ENCODE measurements at regions not wholly inside any gene's neighbourhood (a gene's known extent, or its start where the extent isn't known, plus 50 kb on each side); places are given as distances from the start of the nearest gene placed in this dataset.

DNA sequence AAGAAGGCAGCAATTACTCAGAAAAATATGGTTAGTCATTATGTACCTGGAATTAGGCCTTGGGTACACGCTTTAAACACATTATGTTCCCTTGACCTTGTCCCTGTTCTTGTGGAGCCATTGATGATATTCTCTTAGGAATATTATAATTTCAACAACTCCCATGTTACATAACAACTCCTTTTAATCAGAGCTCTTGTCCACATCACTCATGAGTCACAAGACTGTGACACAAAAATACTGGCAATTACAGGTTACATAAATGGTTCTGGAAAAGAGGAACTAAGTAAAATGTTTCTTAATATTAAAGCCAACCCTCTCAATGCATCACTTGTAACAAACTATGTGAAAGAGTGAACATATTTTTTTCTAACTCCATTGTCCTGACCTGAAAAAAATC is 143.8 kb upstream of the PCLO start:
- H3K36me3 ChIP-seq (ENCODE audit: insufficient read depth, low read length), result no peaks in the 10 kb centered on the region
- no peak overlapping the region for H3K4me3 ChIP-seq (ENCODE audit: low read length in 2 of 2)
- no peaks in the 10 kb centered on the region for H3K4me1 ChIP-seq (ENCODE audit: insufficient read depth, low read length)
- peaks cover 0 to 12% (median 8%) of the 10 kb centered on the region in 8 donors for H3K9me3 Mint-ChIP-seq
- no peaks in the 10 kb centered on the region for H3K4me1 Mint-ChIP-seq
- no peak for DNase-seq
- CTCF ChIA-PET (ENCODE audit: partially characterized antibody), result no interaction called here
- no peaks in the 10 kb centered on the region for H3K36me3 Mint-ChIP-seq
- H3K9me3 ChIP-seq (ENCODE audit: control insufficient read depth in 1 of 2, low read length in 2 of 2), result no peaks in the 10 kb centered on the region
- H3K27me3 Mint-ChIP-seq, result no peaks in the 10 kb centered on the region
- no peak overlapping the region for H3K27ac ChIP-seq (ENCODE audit: low read depth, low read length)
- no peaks in the 10 kb centered on the region for H3K27me3 ChIP-seq (ENCODE audit: insufficient read depth, low read length)
- POLR2A ChIA-PET (ENCODE audit: partially characterized antibody), result no interaction called here
- intact Hi-C loops (cut with micrococcal nuclease), result no loop called here
- H3K27ac Mint-ChIP-seq, result no peak overlapping the region
- H3K4me3 Mint-ChIP-seq, result no peak overlapping the region

DNA sequence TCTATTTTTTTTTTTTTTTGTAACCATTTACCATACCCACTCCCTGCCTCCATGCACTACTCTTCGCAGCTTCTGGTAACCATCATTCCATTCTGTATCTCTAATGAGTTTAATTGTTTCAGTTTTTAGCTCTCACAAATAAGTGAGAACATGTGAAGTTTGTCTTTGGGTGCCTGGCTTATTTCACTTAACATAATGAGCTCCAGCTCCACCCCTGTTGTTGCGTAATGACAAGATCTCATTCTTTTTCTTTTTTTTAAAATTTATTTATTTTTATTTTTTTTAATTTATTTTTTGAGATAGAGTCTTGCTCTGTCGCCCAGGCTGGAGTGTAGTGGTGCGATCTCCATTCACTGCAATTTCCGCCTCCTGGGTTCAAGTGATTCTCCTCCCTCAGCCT is 142.3 kb upstream of the PCLO start:
- Histone ChIP-seq H3K4me3 (ENCODE audit: low read length in 2 of 2) (no peak overlapping the region), H3K36me3 (ENCODE audit: insufficient read depth, low read length) (no peaks in the 10 kb centered on the region), H3K27ac (ENCODE audit: low read depth, low read length) (no peak overlapping the region), H3K27me3 (ENCODE audit: insufficient read depth, low read length) (no peaks in the 10 kb centered on the region), H3K4me1 (ENCODE audit: insufficient read depth, low read length) (no peaks in the 10 kb centered on the region), H3K9me3 (ENCODE audit: control insufficient read depth in 1 of 2, low read length in 2 of 2) (no peaks in the 10 kb centered on the region)
- DNase-seq, result no peak
- POLR2A ChIA-PET (ENCODE audit: partially characterized antibody), result no interaction called here
- Mint-ChIP-seq H3K4me1 (no peaks in the 10 kb centered on the region), H3K36me3 (no peaks in the 10 kb centered on the region), H3K27me3 (no peaks in the 10 kb centered on the region), H3K4me3 (no peak overlapping the region), H3K27ac (no peak overlapping the region), H3K9me3 (peaks cover 0 to 12% (median 8%) of the 10 kb centered on the region in 8 donors)
- CTCF ChIA-PET (ENCODE audit: partially characterized antibody), result no interaction called here
- intact Hi-C loops (cut with micrococcal nuclease), result no loop called here

- no peak for DNase-seq
- Mint-ChIP-seq H3K36me3 (no peaks in the 10 kb centered on the region), H3K9me3 (peaks cover 0 to 12% (median 8%) of the 10 kb centered on the region in 8 donors), H3K27me3 (no peaks in the 10 kb centered on the region), H3K4me1 (no peaks in the 10 kb centered on the region), H3K27ac (no peak overlapping the region), H3K4me3 (no peak overlapping the region)
- intact Hi-C loops (cut with micrococcal nuclease), result no loop called here
- Histone ChIP-seq H3K27me3 (ENCODE audit: insufficient read depth, low read length) (no peaks in the 10 kb centered on the region), H3K4me1 (ENCODE audit: insufficient read depth, low read length) (no peaks in the 10 kb centered on the region), H3K36me3 (ENCODE audit: insufficient read depth, low read length) (no peaks in the 10 kb centered on the region), H3K4me3 (ENCODE audit: low read length in 2 of 2) (no peak overlapping the region), H3K9me3 (ENCODE audit: control insufficient read depth in 1 of 2, low read length in 2 of 2) (no peaks in the 10 kb centered on the region), H3K27ac (ENCODE audit: low read depth, low read length) (no peak overlapping the region)
- ChIA-PET POLR2A (ENCODE audit: partially characterized antibody) (no interaction called here), CTCF (ENCODE audit: partially characterized antibody) (no interaction called here)
These were observed 138.7 kb upstream of the PCLO start for GRCh38 chr7:83301416-83301815.

DNA sequence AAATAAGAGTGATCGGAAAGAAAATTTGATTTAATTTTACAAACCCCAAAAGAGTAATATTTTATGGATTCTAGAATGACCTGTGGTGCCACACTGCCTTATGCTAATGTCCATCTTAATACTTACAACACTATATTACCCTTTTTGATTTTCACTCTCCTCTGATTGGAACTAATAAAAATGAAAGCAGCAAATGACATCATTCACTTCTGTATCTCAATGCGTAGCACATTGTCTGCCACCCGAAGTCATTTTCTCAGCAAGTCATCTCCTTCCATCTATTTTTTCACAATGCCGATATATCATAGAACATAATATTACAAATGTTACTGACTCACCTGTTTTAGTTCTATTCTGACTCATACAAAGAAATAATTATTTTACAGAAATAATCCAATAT is 127.5 kb upstream of the PCLO start:
- H3K27me3 Mint-ChIP-seq, result no peaks in the 10 kb centered on the region
- intact Hi-C loops (cut with micrococcal nuclease), result no loop called here
- H3K9me3 Mint-ChIP-seq, result peaks cover 0 to 10% (median 2%) of the 10 kb centered on the region in 8 donors
- no peak overlapping the region for H3K4me3 Mint-ChIP-seq
- no peaks in the 10 kb centered on the region for H3K9me3 ChIP-seq (ENCODE audit: control insufficient read depth in 1 of 2, low read length in 2 of 2)
- CTCF ChIA-PET (ENCODE audit: partially characterized antibody), result no interaction called here
- H3K36me3 ChIP-seq (ENCODE audit: insufficient read depth, low read length), result no peaks in the 10 kb centered on the region
- H3K27me3 ChIP-seq (ENCODE audit: insufficient read depth, low read length), result no peaks in the 10 kb centered on the region
- no peak overlapping the region for H3K4me3 ChIP-seq (ENCODE audit: low read length in 2 of 2)
- H3K36me3 Mint-ChIP-seq, result no peaks in the 10 kb centered on the region
- no peaks in the 10 kb centered on the region for H3K4me1 ChIP-seq (ENCODE audit: insufficient read depth, low read length)
- no peak overlapping the region for H3K27ac Mint-ChIP-seq
- H3K27ac ChIP-seq (ENCODE audit: low read depth, low read length), result no peak overlapping the region
- DNase-seq, result no peak
- POLR2A ChIA-PET (ENCODE audit: partially characterized antibody), result no interaction called here
- H3K4me1 Mint-ChIP-seq, result no peaks in the 10 kb centered on the region

- Histone ChIP-seq H3K9me3 (ENCODE audit: control insufficient read depth in 1 of 2, low read length in 2 of 2) (no peaks in the 10 kb centered on the region), H3K27ac (ENCODE audit: low read depth, low read length) (no peak overlapping the region), H3K4me1 (ENCODE audit: insufficient read depth, low read length) (no peaks in the 10 kb centered on the region), H3K27me3 (ENCODE audit: insufficient read depth, low read length) (no peaks in the 10 kb centered on the region), H3K4me3 (ENCODE audit: low read length in 2 of 2) (no peak overlapping the region), H3K36me3 (ENCODE audit: insufficient read depth, low read length) (no peaks in the 10 kb centered on the region)
- DNase-seq, result no peak
- Mint-ChIP-seq H3K36me3 (no peaks in the 10 kb centered on the region), H3K9me3 (peaks cover 0 to 10% (median 2%) of the 10 kb centered on the region in 8 donors), H3K27me3 (no peaks in the 10 kb centered on the region), H3K27ac (no peak overlapping the region), H3K4me3 (no peak overlapping the region), H3K4me1 (no peaks in the 10 kb centered on the region)
- ChIA-PET CTCF (ENCODE audit: partially characterized antibody) (no interaction called here), POLR2A (ENCODE audit: partially characterized antibody) (no interaction called here)
- intact Hi-C loops (cut with micrococcal nuclease), result no loop called here
These were observed 126.8 kb upstream of the PCLO start for GRCh38 chr7:83289419-83289993.

- ChIA-PET POLR2A (ENCODE audit: partially characterized antibody) (no interaction called here), CTCF (ENCODE audit: partially characterized antibody) (no interaction called here)
- no peak for DNase-seq
- Mint-ChIP-seq H3K27ac (no peak overlapping the region), H3K4me1 (no peaks in the 10 kb centered on the region), H3K4me3 (no peak overlapping the region), H3K27me3 (no peaks in the 10 kb centered on the region), H3K9me3 (peaks cover 2 to 15% (median 6%) of the 10 kb centered on the region in 8 donors), H3K36me3 (no peaks in the 10 kb centered on the region)
- Histone ChIP-seq H3K27me3 (ENCODE audit: insufficient read depth, low read length) (no peaks in the 10 kb centered on the region), H3K9me3 (ENCODE audit: control insufficient read depth in 1 of 2, low read length in 2 of 2) (no peaks in the 10 kb centered on the region), H3K4me1 (ENCODE audit: insufficient read depth, low read length) (no peaks in the 10 kb centered on the region), H3K36me3 (ENCODE audit: insufficient read depth, low read length) (no peaks in the 10 kb centered on the region), H3K27ac (ENCODE audit: low read depth, low read length) (no peak overlapping the region), H3K4me3 (ENCODE audit: low read length in 2 of 2) (no peak overlapping the region)
- intact Hi-C loops (cut with micrococcal nuclease), result no loop called here
These were observed 118.0 kb upstream of the PCLO start for GRCh38 chr7:83280671-83281070.

DNA sequence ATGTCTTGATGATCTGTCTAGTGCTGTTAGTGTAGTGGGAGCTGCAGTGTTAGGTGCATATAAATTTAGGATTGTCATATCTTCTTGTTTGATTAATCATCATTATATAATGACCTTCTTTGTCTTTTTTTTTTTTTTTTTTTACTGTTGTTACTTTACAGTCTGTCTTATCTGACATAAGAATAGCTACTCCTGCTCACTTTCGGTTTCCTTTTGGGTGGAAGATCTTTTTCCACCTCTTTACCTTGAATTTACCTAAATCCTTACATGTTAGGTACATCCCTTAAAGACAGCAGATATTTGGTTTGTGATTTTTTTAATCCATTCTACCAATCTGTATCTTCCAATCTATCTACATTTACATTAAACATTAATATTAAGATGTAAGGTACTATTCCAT is 113.6 kb upstream of the PCLO start:
- H3K36me3 ChIP-seq (ENCODE audit: insufficient read depth, low read length), result no peaks in the 10 kb centered on the region
- DNase-seq, result no peak
- intact Hi-C loops (cut with micrococcal nuclease), result no loop called here
- Mint-ChIP-seq H3K4me3 (no peak overlapping the region), H3K36me3 (no peaks in the 10 kb centered on the region), H3K27me3 (no peaks in the 10 kb centered on the region), H3K27ac (no peak overlapping the region), H3K4me1 (no peaks in the 10 kb centered on the region), H3K9me3 (peaks cover 3 to 21% (median 8%) of the 10 kb centered on the region in 8 donors)
- no peaks in the 10 kb centered on the region for H3K27me3 ChIP-seq (ENCODE audit: insufficient read depth, low read length)
- H3K9me3 ChIP-seq (ENCODE audit: control insufficient read depth in 1 of 2, low read length in 2 of 2), result no peaks in the 10 kb centered on the region
- POLR2A ChIA-PET (ENCODE audit: partially characterized antibody), result no interaction called here
- CTCF ChIA-PET (ENCODE audit: partially characterized antibody), result no interaction called here
- H3K4me3 ChIP-seq (ENCODE audit: low read length in 2 of 2), result no peak overlapping the region
- H3K27ac ChIP-seq (ENCODE audit: low read depth, low read length), result no peak overlapping the region
- no peaks in the 10 kb centered on the region for H3K4me1 ChIP-seq (ENCODE audit: insufficient read depth, low read length)

DNA sequence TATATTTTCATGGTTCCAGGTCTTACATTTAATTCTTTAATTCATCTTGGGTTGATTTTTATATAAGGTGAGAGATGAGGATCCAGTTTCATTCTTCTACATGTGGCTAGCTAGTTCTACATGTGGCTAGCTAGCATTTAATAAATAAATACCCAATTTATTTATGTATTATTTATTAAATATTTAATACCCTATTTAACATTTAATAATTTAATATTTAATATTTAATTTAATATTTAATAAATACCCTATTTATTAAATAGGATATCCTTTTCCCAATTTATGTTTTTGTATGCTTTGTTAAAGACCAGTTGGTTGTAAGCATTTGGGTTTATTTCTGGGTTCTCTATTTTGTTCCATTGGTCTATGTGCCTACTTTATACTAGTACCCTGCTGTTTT is 111.0 kb upstream of the PCLO start:
- Mint-ChIP-seq H3K4me3 (no peak overlapping the region), H3K9me3 (peaks cover 5 to 21% (median 9%) of the 10 kb centered on the region in 8 donors), H3K27me3 (no peaks in the 10 kb centered on the region), H3K27ac (no peak overlapping the region), H3K36me3 (no peaks in the 10 kb centered on the region), H3K4me1 (no peaks in the 10 kb centered on the region)
- Histone ChIP-seq H3K4me1 (ENCODE audit: insufficient read depth, low read length) (no peaks in the 10 kb centered on the region), H3K27me3 (ENCODE audit: insufficient read depth, low read length) (no peaks in the 10 kb centered on the region), H3K36me3 (ENCODE audit: insufficient read depth, low read length) (no peaks in the 10 kb centered on the region), H3K27ac (ENCODE audit: low read depth, low read length) (no peak overlapping the region), H3K9me3 (ENCODE audit: control insufficient read depth in 1 of 2, low read length in 2 of 2) (no peaks in the 10 kb centered on the region), H3K4me3 (ENCODE audit: low read length in 2 of 2) (no peak overlapping the region)
- POLR2A ChIA-PET (ENCODE audit: partially characterized antibody), result no interaction called here
- DNase-seq, result no peak
- CTCF ChIA-PET (ENCODE audit: partially characterized antibody), result no interaction called here
- intact Hi-C loops (cut with micrococcal nuclease), result no loop called here
